IMR-90 (cell line): ENCODE measurements at regions not wholly inside any gene's neighbourhood (a gene's known extent, or its start where the extent isn't known, plus 50 kb on each side); places are given as distances from the start of the nearest gene placed in this dataset.

ENCODE experiments used
- ATAC-seq: fragments of 200-7000 bp; cut with Tn5 transposase; 2 replicates; pipeline ENCODE4 v1.9.1; 2020; ENCODE audit warnings: low read depth, mild to moderate bottlenecking, moderate library complexity
- BruUV-seq: library from RNA; stranded (reverse); fragments of 400-500 nt; replicated peaks from 2 replicates; lab custom pipeline; 2021; lab: Mats Ljungman, UMichigan
- CTCF ChIA-PET: fragments of 300-600 bp; formaldehyde crosslinking; extraction: SDS; loops from one replicate; lab custom pipeline; 2021; ENCODE audit warnings: antibody characterized with exemption; lab: Yijun Ruan, JAX
- POLR2A ChIA-PET: fragments of 300-600 bp; sonication (Branson Sonifier 250); formaldehyde crosslinking; loops from one replicate; lab custom pipeline; 2022; ENCODE audit warnings: antibody characterized with exemption; ENCODE audit not compliant: unreplicated experiment; lab: Charles Lee
- DNase-seq: peaks from one replicate; pipeline ENCODE4 v3.0.0; 2013
- H2AFZ ChIP-seq: replicated peaks from 2 replicates; pipeline ENCODE3; 2013; ENCODE audit warnings: low read length, mild to moderate bottlenecking; ENCODE audit not compliant: poor library complexity
- H2AK5ac ChIP-seq: 2 replicates; pipeline ENCODE4 v1.6.1; 2013; ENCODE audit warnings: low read depth, low read length, inconsistent platforms
- H2AK9ac ChIP-seq: replicated peaks from 2 replicates; pipeline ENCODE3; 2013; ENCODE audit warnings: mild to moderate bottlenecking, low read depth, low read length, moderate library complexity; ENCODE audit not compliant: poor library complexity
- H2BK120ac ChIP-seq: 2 replicates; pipeline ENCODE4 v1.6.1; 2013; ENCODE audit warnings: low read depth, low read length, inconsistent platforms
- H2BK15ac ChIP-seq: 3 replicates; pipeline ENCODE4 v1.6.1; 2013; ENCODE audit warnings: low read depth, low read length, inconsistent platforms
- H2BK20ac ChIP-seq: 2 replicates; pipeline ENCODE4 v1.6.1; 2013; ENCODE audit warnings: low read depth, mild to moderate bottlenecking, inconsistent platforms, low read length, moderate library complexity
- H2BK5ac ChIP-seq: 2 replicates; pipeline ENCODE4 v1.6.1; 2013; ENCODE audit warnings: mild to moderate bottlenecking, low read depth, low read length, inconsistent platforms; ENCODE audit not compliant: poor library complexity, severe bottlenecking
- H3K14ac ChIP-seq: replicated peaks from 2 replicates; pipeline ENCODE4 v1.6.1; 2013; ENCODE audit warnings: low read depth, low read length, inconsistent platforms
- H3K18ac ChIP-seq: 2 replicates; pipeline ENCODE4 v1.6.1; 2013; ENCODE audit warnings: low read depth, low read length, control low read depth
- H3K23ac ChIP-seq: 2 replicates; pipeline ENCODE4 v1.6.1; 2013; ENCODE audit warnings: low read depth, low read length, inconsistent platforms
- H3K27ac ChIP-seq: 2 replicates; pipeline ENCODE4 v1.5.1; 2013; ENCODE audit warnings: mild to moderate bottlenecking, control low read depth, low read length; ENCODE audit not compliant: insufficient read depth
- H3K27me3 ChIP-seq: 2 replicates; pipeline ENCODE4 v1.6.1; 2013; ENCODE audit warnings: low read length; ENCODE audit not compliant: control insufficient read depth, insufficient read depth
- H3K36me3 ChIP-seq: 2 replicates; pipeline ENCODE4 v1.6.1; 2013; ENCODE audit warnings: low read length, mixed read lengths; ENCODE audit not compliant: control insufficient read depth, insufficient read depth
- H3K4ac ChIP-seq: 2 replicates; pipeline ENCODE4 v1.6.1; 2013; ENCODE audit warnings: low read depth, low read length, inconsistent platforms
- H3K4me1 ChIP-seq: 2 replicates; pipeline ENCODE4 v1.6.1; 2013; ENCODE audit warnings: low read length, mixed read lengths; ENCODE audit not compliant: control insufficient read depth, insufficient read depth
- H3K4me2 ChIP-seq: 2 replicates; pipeline ENCODE4 v1.6.1; 2013; ENCODE audit warnings: low read depth, mild to moderate bottlenecking, control low read depth, low read length, moderate library complexity
- H3K4me3 ChIP-seq: 2 replicates; pipeline ENCODE4 v1.5.1; 2013; ENCODE audit warnings: low read depth, mild to moderate bottlenecking, control low read depth, low read length, moderate library complexity; ENCODE audit not compliant: insufficient read depth
- H3K56ac ChIP-seq: 2 replicates; pipeline ENCODE4 v1.6.1; 2013; ENCODE audit warnings: low read length, inconsistent platforms; ENCODE audit not compliant: insufficient read depth; ENCODE audit errors: extremely low read depth
- H3K79me1 ChIP-seq, 2 experiments: 2 replicates each; pipeline ENCODE4 v1.6.1; 2013; ENCODE audit warnings: low read length in 2 of 2, inconsistent platforms in 1 of 2, low read depth in 1 of 2
- H3K9ac ChIP-seq: 2 replicates; pipeline ENCODE4 v1.6.1; 2013; ENCODE audit warnings: low read depth, low read length, control low read depth
- H3K9me1 ChIP-seq: 2 replicates; pipeline ENCODE4 v1.6.1; 2013; ENCODE audit warnings: low read length, inconsistent platforms; ENCODE audit not compliant: insufficient read depth
- H3K9me3 ChIP-seq: 2 replicates; pipeline ENCODE4 v1.6.1; 2013; ENCODE audit warnings: low read length; ENCODE audit not compliant: control insufficient read depth, insufficient read depth
- H4K20me1 ChIP-seq: 2 replicates; pipeline ENCODE4 v1.6.1; 2013; ENCODE audit warnings: low read length, inconsistent platforms; ENCODE audit not compliant: insufficient read depth
- H4K5ac ChIP-seq: 2 replicates; pipeline ENCODE4 v1.6.1; 2013; ENCODE audit warnings: mild to moderate bottlenecking, low read depth, low read length, control low read depth
- H4K8ac ChIP-seq, 2 experiments: 2 replicates each; pipeline ENCODE4 v1.6.1; 2013; ENCODE audit warnings: low read depth in 2 of 2, low read length in 2 of 2, control low read depth in 1 of 2, inconsistent platforms in 1 of 2
- H4K91ac ChIP-seq: 2 replicates; pipeline ENCODE4 v1.6.1; 2013; ENCODE audit warnings: low read depth, low read length, inconsistent platforms; ENCODE audit not compliant: insufficient read depth
- BHLHE40 ChIP-seq: fragments of 150-350 bp; IDR thresholded peaks from 2 replicates; pipeline ENCODE4 v1.6.1; 2016; ENCODE audit warnings: mild to moderate bottlenecking, low read depth, low read length
- CEBPB ChIP-seq: IDR thresholded peaks from 2 replicates; pipeline ENCODE4 v1.6.1; 2012; ENCODE audit warnings: low read depth, low read length, improper control_type of control experiment
- CHD1 ChIP-seq: IDR thresholded peaks from 2 replicates; pipeline ENCODE4 v1.6.1; 2012; ENCODE audit warnings: low read depth, low read length, improper control_type of control experiment
- CTCF ChIP-seq: conservative IDR thresholded peaks from 2 replicates; pipeline ENCODE4 v1.5.1; 2012; ENCODE audit warnings: mild to moderate bottlenecking, low read depth, low read length, improper control_type of control experiment
- FOS ChIP-seq: fragments of 150-350 bp; IDR thresholded peaks from 2 replicates; pipeline ENCODE4 v1.6.1; 2016; ENCODE audit warnings: low read depth, low read length
- MAFK ChIP-seq: IDR thresholded peaks from 2 replicates; pipeline ENCODE4 v1.6.1; 2012; ENCODE audit warnings: low read depth, low read length, improper control_type of control experiment
- MAZ ChIP-seq: IDR thresholded peaks from 2 replicates; pipeline ENCODE4 v1.6.1; 2012; ENCODE audit warnings: low read depth, mild to moderate bottlenecking, low read length, improper control_type of control experiment, moderate library complexity, borderline replicate concordance
- MXI1 ChIP-seq: IDR thresholded peaks from 2 replicates; pipeline ENCODE4 v1.6.1; 2012; ENCODE audit warnings: low read depth, mild to moderate bottlenecking, low read length, moderate library complexity, borderline replicate concordance
- NFE2L2 ChIP-seq: fragments of 150-350 bp; IDR thresholded peaks from 2 replicates; pipeline ENCODE4 v1.6.1; 2016; ENCODE audit warnings: low read depth, mild to moderate bottlenecking, low read length
- POLR2A ChIP-seq: IDR thresholded peaks from 2 replicates; pipeline ENCODE4 v1.6.1; 2012; ENCODE audit warnings: mild to moderate bottlenecking, low read depth, low read length
- RAD21 ChIP-seq: IDR thresholded peaks from 2 replicates; pipeline ENCODE4 v1.6.1; 2012; ENCODE audit warnings: low read length, improper control_type of control experiment
- RCOR1 ChIP-seq: IDR thresholded peaks from 2 replicates; pipeline ENCODE4 v1.6.1; 2012; ENCODE audit warnings: mild to moderate bottlenecking, low read length, improper control_type of control experiment; ENCODE audit not compliant: insufficient replicate concordance
- RFX5 ChIP-seq: IDR thresholded peaks from 2 replicates; pipeline ENCODE4 v1.8.0; 2012; ENCODE audit warnings: low read depth, mild to moderate bottlenecking, low read length, moderate library complexity
- SMC3 ChIP-seq: fragments of 150-350 bp; IDR thresholded peaks from 2 replicates; pipeline ENCODE4 v1.6.1; 2016; ENCODE audit warnings: low read depth, mild to moderate bottlenecking, antibody characterized with exemption, low read length, moderate library complexity
- USF2 ChIP-seq: fragments of 150-350 bp; IDR thresholded peaks from 2 replicates; pipeline ENCODE4 v1.6.1; 2017; ENCODE audit warnings: mild to moderate bottlenecking, antibody characterized with exemption, low read length, low read depth
- WGBS, 2 experiments: methylation state at CpG; one replicate each; pipeline versions ENCODE4 v1.1.5 to v1.1.7; 2013; ENCODE audit warnings: missing lambda C conversion rate in 2 of 2; ENCODE audit not compliant: insufficient read length in 1 of 2; ENCODE audit errors: extremely low coverage in 2 of 2; 5-methylcytosine and 5-hydroxymethylcytosine counted together
- dilution Hi-C: fragments of 300-500 bp; cut with HindIII; formaldehyde crosslinking; loops from one replicate; pipeline ENCODE4 v1.14.3; 2018; ENCODE audit warnings: low sequenced_read_pairs; ENCODE audit not compliant: unreplicated experiment
- in situ Hi-C: fragments of 300-500 bp; cut with MboI; formaldehyde crosslinking; loops from 3 replicates; pipeline ENCODE4 v1.14.3; 2019; ENCODE audit warnings: low sequenced_read_pairs, inconsistent platforms, mixed read lengths
- intact Hi-C: fragments of 100-400 bp; cut with micrococcal nuclease; formaldehyde crosslinking; loops from 2 replicates; pipeline ENCODE4 v1.10.0; 2022
- TF ChIP-seq, protein P1 (sequence below): fragments of 150-350 bp; IDR thresholded peaks from 2 replicates; pipeline ENCODE4 v1.6.1; 2016; ENCODE audit warnings: low read depth, mild to moderate bottlenecking, low read length, moderate library complexity, borderline replicate concordance

DNA sequence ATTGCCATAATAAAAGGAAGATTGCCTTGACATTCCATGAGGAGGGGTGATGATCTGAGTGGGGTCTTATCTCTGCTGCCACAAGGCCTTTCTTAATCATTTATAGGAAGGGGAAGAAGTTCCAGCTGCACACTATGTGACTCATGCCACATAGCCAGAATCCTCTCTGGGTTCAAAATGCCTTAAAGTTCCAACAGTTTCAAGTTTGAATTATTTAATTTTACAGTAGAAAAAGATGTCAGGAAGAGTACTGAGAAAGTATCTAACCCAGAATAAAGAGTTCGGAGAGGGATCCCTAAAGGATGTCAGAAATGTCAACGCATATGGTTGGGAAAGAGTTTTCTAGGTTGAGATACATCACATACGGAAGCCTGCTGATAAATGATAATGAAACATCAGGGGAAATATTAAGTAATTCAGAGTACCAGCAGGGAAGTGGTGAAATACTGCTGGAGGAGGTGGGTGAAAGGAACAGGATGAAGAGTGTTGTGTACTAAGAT is 999.9 kb downstream of the TSN start:
- H3K4me2 ChIP-seq: no peak overlapping the region
- intact Hi-C loops (no loop called here), in situ Hi-C loops (no loop called here), dilution Hi-C loops (no loop called here)
- H2BK120ac ChIP-seq: no peak overlapping the region
- H2BK15ac ChIP-seq: no peak overlapping the region
- H3K56ac ChIP-seq: no peak overlapping the region
- H2AK9ac ChIP-seq: no peak overlapping the region
- no peak overlapping the region for H3K14ac ChIP-seq
- H2AK5ac ChIP-seq: no peak overlapping the region
- H3K27me3 ChIP-seq: no peaks in the 10 kb centered on the region
- H4K8ac ChIP-seq: no peak overlapping the region
- H3K18ac ChIP-seq: no peak overlapping the region
- no peaks in the 10 kb centered on the region for H3K36me3 ChIP-seq
- POLR2A ChIA-PET: no interaction called here
- no peak overlapping the region for H2BK20ac ChIP-seq
- H3K23ac ChIP-seq: no peak overlapping the region
- no peak for DNase-seq
- no peaks in the 10 kb centered on the region for H3K79me1 ChIP-seq
- ATAC-seq: no peak
- H4K20me1 ChIP-seq: no peaks in the 10 kb centered on the region
- BruUV-seq: no TSS peak
- CTCF ChIA-PET: no interaction called here
- no peak overlapping the region for H3K4me3 ChIP-seq
- H4K5ac ChIP-seq: no peak overlapping the region
- H3K9me3 ChIP-seq: peaks cover 5% of the 10 kb centered on the region; the same call in 1 of the 2 replicates
- H3K9me1 ChIP-seq: no peaks in the 10 kb centered on the region
- H2AFZ ChIP-seq: no peak overlapping the region
- no peak overlapping the region for H2BK5ac ChIP-seq
- no peak overlapping the region for H3K9ac ChIP-seq
- no peak overlapping the region for H4K91ac ChIP-seq
- H3K4ac ChIP-seq: no peak overlapping the region
- 43% methylated on average over 1 of the region's 3 CpGs; no CpG with 5 or more reads in 1 of the 2 experiments for WGBS, 2 experiments
- H3K4me1 ChIP-seq: no peaks in the 10 kb centered on the region
- TF ChIP-seq RAD21: no peak
- no peak for TF ChIP-seq SMC3
- TF ChIP-seq MXI1: no peak
- no peak for TF ChIP-seq RCOR1
- TF ChIP-seq CTCF: no peak
- no peak for TF ChIP-seq MAFK
- TF ChIP-seq NFE2L2: no peak
- no peak for TF ChIP-seq USF2
- TF ChIP-seq CEBPB: no peak
- TF ChIP-seq, protein P1, sequence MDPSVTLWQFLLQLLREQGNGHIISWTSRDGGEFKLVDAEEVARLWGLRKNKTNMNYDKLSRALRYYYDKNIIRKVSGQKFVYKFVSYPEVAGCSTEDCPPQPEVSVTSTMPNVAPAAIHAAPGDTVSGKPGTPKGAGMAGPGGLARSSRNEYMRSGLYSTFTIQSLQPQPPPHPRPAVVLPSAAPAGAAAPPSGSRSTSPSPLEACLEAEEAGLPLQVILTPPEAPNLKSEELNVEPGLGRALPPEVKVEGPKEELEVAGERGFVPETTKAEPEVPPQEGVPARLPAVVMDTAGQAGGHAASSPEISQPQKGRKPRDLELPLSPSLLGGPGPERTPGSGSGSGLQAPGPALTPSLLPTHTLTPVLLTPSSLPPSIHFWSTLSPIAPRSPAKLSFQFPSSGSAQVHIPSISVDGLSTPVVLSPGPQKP: no peak
- no peak for TF ChIP-seq BHLHE40
- no peak for TF ChIP-seq CHD1
- no peak for TF ChIP-seq MAZ
- TF ChIP-seq FOS: no peak
- TF ChIP-seq RFX5: no peak
- TF ChIP-seq POLR2A: no peak
- H3K27ac ChIP-seq: no peak overlapping the region
